HG02678 (cell line): ENCODE measurements at regions not wholly inside any gene's neighbourhood (a gene's known extent, or its start where the extent isn't known, plus 50 kb on each side); places are given as distances from the start of the nearest gene placed in this dataset.
"Not testable (repeated sequence)": the region's sequence is repeated elsewhere in the genome, so short reads cannot be mapped to it uniquely, and the experiment has no call there.

Experiments used
- ATAC-seq: cut with Tn5 transposase; IDR thresholded peaks from one replicate; pipeline ENCODE4 v1.9.1; 2021; ENCODE audit warnings: mild to moderate bottlenecking, moderate library complexity; ENCODE audit not compliant: unreplicated experiment

DNA sequence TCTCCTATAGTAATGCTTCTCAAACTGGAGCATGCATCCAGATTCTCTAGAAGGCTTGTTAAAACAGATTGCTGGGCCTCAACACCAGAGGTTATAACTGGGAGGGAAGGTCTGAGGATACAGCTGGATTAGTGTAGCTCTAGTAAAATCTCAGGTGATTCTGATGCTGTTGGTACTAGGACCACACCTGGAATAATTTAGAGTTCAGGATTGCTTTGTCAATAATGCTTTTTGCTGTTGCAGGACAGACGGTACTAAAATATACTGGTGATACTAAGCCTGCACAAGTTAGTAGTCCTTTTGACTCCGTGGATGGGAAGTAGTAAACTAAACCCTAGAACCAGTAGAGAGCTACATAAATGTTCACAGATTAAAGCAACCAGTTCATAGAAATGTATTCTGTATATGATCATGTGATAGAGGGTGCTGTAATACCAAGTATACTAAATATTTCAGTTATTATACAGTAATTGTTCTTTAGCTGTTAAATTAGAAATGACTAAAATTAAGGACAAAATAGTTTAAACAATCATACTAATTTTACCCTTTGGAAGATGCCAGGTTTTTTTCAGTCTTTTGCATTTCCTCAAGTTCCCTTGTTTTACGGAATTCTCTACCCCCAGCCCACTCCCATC is 258.2 kb upstream of the STARD13 start:
- no peak for ATAC-seq

DNA sequence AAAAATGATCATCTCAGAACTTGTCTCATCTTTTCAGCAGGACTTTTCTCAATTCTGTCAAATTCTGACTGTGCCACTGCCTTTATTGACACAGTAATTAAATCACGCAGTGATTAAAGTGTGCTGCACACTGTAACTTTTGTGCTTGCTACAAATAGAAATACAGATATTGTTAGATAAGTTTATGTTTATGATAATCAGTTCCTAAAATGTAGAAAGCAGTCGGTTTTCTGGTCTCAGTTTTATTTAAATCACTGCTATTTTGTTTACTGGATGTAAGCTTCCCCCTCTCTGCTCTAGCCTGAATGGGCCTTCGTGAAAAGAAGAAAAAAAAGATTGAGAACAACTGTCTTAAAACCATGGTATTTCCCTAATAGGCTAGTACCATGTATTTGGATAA is 258.8 kb upstream of the STARD13 start:
- no peak for ATAC-seq

DNA sequence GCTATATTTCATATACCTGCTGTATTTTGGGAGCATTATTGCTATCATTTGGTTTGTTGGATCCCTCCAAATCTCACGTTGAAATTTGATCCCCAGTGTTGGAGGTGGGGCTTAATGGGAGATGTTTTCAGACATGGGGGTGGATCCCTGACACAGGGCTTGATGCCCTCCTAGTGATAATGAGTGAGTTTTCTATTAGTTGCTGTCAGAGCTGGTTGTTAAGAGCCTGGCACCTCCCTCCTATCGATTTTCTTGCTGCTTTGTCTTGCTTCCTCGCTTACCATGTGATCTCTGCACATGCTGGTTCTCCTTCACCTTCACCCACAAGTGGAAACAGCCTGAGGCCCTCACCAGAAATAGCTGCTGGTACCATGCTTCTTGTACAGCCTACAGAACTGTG is 259.9 kb upstream of the STARD13 start:
- no peak for ATAC-seq

DNA sequence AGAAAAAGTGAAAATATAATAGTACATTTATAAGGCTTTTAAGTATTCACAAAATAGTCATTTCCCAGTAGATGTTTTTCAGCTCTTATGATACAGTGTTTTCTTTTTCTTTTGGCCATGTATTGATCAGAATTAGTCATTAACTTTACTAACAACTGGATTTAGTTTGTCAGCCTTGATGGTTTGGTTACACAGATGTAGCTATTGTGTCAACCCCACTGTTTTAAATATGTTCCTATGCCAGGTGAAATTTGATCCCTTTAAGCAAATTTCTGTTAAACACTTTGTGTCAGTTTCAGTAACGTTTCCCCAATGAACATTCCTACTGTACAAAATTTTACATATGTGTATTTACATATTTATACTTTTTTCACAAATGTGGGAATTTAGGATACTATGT is 261.5 kb upstream of the STARD13 start:
- ATAC-seq, result no peak

DNA sequence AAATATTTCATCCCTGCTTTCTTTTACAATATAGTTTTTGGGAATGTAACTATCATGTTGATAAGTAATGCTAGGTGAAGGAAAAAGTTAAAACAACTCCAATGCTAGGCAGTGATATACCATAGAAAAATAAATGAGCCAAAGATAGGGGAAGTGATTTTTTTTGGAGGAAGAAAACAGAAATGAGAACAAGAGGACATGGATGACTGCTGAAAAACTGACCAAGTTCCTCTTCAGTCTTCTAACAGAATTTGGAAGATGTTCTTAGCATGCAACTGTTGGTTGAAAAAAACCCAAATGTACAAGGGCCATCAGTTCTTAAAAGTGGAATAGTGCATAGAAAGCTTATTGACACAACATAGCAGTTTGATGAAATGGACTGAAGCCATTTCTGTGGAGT is 262.5 kb upstream of the STARD13 start:
- ATAC-seq, result no peak

GRCh38 chr13:33550276-33550675 is 264.7 kb upstream of the STARD13 start:
- no peak for ATAC-seq

DNA sequence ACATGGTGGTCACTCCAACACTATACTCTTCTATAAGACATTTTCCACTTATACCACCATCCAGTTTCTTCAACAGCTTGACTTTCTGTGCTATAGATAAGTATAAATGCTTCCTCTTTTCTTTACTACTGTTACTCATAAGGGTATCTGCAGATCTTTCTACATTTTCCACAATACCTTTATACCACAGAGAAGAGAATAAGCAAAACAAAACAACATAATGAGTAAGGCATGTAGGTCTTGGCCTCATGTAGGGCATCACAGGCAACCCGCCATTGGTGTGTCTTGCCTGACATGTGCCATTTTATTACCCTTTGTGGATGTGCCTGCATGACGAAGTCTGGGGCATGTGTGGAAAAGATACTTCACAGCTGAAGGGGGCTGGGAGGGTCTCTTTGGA is 265.3 kb upstream of the STARD13 start:
- ATAC-seq, result peak; percentile 50

DNA sequence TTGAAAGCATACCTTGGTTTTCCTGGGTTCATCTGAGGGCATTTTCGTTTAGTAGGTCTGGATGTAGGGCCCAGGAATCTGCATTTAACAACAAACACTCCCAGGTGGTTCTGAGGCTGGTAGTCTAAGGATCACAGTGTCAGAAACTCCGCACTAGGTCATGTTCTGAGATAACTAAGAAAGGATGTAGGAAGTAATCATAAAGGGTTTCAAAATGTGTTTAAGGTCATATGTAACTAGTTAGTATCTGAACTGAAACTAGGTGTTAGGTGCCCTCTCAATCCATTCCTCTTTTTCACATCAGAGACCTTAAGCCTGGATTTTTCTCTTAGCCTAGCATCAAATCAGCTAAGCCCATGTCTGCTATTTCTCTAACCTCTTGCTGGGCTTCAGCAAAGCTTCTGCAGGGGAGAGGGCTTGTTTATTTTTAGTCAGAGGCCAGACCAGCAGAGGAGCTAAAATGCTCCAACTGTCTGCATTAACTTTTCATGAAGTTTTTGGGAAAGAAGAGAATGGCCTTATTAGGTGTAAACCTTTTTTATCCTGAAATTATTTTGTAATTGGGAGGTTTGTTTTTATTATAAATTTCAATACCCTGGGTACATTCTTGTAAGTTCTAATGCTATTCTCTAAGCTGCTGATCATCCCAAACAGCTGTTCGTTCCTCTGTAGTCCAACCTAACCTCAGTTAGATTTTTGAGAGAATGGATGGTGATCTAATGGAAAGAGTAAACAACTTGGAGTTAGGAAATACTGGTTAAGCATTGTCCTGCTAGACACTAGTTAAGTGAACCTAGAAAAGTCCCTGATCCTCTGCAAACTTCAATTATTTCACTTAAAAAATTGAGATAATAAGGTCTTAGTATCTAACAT is 262.8 kb upstream of the RFC3 start:
- ATAC-seq, result peak; percentile 84

DNA sequence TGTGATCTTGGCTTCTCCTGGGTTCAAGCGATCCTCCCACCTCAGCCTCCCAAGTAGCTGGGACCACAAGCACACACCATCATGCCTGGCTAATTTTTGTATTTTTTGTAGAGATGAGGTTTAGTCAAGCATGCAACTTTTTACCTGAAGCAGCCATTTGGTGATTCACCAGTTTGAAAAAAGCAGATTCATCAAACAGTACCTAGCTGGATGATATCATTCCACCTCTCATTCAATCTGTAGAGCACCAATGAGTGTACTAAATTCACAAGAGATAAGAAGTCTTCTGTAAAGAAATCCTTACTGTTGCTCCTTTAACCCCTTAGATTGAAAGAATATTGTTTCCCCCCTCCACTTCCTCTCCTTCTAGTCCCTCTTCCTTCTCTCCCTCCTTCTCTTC is 261.1 kb upstream of the RFC3 start:
- no peak for ATAC-seq

DNA sequence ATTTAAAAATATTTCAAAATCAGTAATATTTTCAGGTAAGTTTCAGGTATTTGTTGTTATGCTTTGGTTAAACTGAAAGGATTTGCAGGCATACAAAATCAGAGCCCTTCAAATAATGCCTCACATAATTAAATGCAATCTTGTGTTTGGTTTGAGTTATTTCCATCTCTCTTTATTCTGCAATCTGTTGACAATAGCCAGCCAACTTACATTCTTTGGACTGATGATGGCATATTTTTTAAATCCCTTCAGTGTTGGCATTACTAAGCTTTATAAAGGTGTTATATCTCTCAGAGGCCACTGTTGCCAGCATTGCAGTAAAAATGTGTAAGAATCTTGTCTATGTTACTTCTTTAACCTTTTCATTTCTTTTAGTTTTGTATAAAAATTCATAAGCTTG is 257.2 kb upstream of the RFC3 start:
- no peak for ATAC-seq

DNA sequence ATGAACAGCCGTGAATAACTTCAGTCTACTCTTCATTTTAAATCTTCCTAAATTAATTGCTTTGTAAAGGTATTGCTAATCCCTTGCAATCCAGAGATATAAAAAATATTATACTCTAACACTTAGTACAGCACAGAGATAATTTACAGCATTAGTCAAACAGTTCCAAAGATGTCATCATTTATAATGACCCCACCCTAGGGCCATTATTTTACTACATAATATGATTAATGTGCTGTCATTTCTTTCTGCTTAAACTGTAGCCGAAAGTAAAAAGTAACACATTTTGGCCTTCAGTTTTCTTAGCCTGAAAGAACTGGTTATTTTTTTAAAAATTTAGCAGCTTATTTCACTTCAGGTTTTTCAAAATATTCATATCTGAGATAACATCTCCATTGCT is 256.3 kb upstream of the RFC3 start:
- no peak for ATAC-seq

DNA sequence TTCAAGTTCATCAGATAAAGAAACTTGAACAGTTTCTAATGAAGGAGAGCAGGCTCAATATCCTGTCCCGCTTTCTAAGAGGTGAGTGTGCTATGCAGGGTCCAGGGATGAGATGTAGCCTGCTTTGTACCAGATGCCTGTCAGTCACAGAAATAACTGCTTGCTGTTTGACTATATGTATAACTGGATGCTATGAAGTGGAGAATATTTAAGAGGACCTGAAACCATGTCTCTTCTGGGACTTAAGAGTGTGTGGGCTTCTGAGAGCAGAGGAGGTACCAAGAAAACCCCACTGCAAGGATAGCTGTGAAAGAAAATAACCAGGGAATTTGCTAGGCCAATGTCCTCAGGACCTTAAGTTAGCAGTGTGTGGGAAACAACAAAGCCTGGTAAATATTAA is 246.3 kb upstream of the RFC3 start:
- ATAC-seq, result peak; percentile 86

- not testable (repeated sequence) for ATAC-seq
These were observed 245.6 kb upstream of the RFC3 start for GRCh38 chr13:33572322-33572721.

DNA sequence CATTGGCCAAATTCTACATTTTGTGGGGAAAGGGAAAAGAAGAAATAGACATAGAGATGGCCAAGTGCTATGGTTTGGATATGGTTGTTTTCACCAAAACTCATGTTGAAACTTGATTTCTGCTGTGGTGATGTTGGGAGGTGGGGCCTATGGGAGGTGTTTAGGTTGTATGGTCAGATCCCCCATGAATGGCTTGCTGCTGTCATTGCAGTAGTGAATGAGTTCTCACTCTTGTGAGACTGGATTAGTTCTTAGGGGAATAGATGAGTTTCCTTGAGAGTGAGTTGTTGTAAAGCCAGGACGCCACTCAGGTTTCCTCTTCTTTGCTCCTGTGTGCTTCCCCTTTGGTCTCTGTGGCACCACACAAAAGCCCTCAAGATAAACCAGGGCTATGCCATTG is 242.6 kb upstream of the RFC3 start:
- no peak for ATAC-seq

- no peak for ATAC-seq
These were observed 240.9 kb upstream of the RFC3 start for GRCh38 chr13:33577007-33577406.

DNA sequence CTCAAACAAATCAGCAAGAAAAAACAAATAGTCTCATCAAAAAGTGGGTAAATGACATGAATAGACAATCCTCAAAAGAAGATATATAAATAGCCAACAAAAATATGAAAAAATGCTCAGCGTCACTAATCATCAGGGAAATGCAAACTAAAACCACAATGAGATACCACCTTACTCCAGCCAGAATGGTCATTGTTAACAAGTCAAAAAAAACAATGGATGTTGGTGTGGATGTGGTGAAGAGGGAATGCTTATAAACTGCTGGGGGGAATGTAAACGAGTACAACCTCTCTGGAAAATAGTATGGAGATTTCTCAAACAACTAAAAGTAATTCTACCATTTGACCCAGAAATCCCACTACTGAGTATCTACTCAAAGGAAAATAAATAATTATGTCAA is 239.2 kb upstream of the RFC3 start:
- ATAC-seq, result no peak

DNA sequence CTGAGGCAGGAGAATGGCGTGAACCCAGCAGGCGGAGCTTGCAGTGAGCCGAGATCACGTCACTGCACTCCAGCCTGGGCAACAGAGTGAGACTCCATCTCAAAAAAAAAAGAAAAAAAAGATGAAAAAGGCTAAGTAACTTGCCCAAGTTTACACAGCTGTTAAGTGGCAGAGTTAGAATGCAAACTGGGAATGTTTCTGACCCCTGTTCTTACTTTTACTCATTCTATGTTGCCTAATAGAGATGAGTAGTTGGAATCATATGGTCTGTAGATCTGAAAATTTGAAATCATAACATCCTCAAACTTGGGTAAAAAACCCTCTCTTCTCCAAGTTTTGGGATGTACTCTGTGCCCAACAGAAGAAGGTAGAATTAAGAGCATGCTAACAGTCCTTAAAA is 235.8 kb upstream of the RFC3 start:
- no peak for ATAC-seq

DNA sequence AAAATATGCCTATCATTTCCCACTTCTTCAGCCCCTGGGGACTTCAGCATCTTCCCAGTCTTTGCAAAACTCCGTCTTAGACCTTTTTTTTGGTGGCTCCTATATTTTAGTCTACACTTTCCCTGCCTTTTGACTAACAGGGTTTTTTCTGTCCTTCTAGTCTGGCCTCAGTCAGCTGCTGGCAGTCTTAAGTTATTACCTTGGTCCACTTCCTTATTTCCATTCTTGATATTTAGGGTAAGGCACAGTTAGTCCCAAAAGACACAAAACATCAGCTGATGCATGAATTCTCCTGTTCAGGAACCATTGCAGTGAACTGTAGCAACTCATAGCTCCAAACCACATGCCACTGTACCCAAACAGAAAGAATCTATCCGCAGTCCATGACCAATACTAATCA is 234.6 kb upstream of the RFC3 start:
- no peak for ATAC-seq

- no peak for ATAC-seq
These were observed 227.0 kb upstream of the RFC3 start for GRCh38 chr13:33590936-33591335.

DNA sequence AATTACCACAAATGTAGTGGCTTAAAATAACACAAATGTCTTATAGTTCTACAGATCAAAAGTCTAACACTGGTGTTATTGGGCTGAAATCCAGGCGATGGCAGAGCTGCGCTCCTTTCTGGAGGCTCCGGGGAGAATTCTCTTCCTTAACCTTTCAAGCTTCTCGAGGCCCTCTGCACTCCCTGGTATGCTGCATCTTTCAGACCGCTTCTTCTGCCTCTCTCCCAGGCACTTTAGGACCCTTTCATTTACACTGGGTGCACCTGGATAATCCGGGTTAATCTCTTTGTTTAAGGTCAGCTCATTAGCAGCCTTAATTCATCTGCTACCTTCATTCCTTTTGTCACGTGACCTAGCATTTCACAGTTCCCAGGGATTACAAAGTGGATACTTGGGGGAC is 211.3 kb upstream of the RFC3 start:
- ATAC-seq, result no peak

DNA sequence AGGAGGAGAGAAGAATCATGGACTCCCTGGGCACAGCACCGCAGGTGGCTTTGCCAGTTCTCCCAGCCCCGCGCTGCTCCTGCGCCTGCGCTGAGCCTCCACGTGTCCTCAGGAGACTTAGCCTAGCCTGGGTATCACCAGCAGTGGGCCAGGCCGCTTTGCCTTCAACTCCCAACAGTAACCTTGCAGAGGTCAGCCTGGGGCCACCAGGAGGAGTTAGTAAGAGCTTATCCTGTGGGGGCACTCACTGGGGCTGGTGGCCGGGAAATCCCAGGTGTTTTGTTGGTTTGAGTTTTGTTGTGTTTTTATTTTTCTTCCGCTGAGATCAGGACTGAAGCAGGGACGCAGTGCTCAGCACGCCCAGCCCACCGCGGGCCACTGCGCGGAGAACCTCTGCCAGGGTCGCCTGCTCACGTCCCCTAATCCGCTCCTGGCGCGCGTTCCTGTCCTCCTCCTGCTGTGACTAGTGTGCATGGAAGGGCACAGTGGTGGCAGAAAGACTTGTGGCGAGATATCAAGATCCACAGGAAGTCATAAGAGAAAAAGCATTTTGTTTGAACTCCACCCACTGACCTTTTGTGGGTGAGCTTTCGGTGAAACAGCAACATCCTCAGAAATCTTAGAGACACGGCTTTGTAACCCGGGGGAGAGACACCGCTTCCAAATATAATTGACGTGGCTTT is 207.4 kb upstream of the RFC3 start:
- ATAC-seq, result no peak
